ENCODE measurements at regions not wholly inside any gene's neighbourhood (a gene's known extent, or its start where the extent isn't known, plus 50 kb on each side); places are given as distances from the start of the nearest gene placed in this dataset.
"Not testable (repeated sequence)": the region's sequence is repeated elsewhere in the genome, so short reads cannot be mapped to it uniquely, and the experiment has no call there.

DNA sequence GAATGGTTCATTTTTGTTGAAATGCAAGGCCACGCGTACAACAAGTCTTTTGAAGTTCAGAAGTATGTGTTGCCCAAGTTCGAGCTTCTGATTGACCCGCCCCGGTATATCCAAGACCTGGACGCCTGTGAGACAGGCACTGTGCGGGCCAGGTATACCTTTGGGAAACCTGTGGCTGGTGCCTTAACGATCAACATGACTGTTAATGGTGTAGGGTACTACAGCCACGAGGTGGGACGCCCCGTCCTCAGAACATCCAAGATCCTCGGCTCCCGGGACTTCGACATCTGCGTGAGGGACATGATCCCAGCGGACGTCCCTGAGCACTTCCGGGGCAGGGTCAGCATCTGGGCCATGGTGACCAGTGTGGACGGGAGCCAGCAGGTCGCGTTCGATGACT lies 1246.9 kb upstream of the PHF14 start:
- not testable (repeated sequence) for TF ChIP-seq STAT6 (CRISPR knock-in tag; conservative IDR thresholded peaks at IDR 0.05; ENCODE audit: low read depth); SP1 (CRISPR knock-in tag; conservative IDR thresholded peaks at IDR 0.05); ELF4 (CRISPR knock-in tag; IDR thresholded peaks at IDR 0.05; ENCODE audit: low read depth); NR2C2 (CRISPR knock-in tag; IDR thresholded peaks at IDR 0.05); ATF3 (CRISPR knock-in tag; conservative IDR thresholded peaks at IDR 0.05); PRDM15 (CRISPR knock-in tag; IDR thresholded peaks at IDR 0.05); NR1H2 (CRISPR knock-in tag; IDR thresholded peaks at IDR 0.05)
- TF ChIP-seq, protein P1, sequence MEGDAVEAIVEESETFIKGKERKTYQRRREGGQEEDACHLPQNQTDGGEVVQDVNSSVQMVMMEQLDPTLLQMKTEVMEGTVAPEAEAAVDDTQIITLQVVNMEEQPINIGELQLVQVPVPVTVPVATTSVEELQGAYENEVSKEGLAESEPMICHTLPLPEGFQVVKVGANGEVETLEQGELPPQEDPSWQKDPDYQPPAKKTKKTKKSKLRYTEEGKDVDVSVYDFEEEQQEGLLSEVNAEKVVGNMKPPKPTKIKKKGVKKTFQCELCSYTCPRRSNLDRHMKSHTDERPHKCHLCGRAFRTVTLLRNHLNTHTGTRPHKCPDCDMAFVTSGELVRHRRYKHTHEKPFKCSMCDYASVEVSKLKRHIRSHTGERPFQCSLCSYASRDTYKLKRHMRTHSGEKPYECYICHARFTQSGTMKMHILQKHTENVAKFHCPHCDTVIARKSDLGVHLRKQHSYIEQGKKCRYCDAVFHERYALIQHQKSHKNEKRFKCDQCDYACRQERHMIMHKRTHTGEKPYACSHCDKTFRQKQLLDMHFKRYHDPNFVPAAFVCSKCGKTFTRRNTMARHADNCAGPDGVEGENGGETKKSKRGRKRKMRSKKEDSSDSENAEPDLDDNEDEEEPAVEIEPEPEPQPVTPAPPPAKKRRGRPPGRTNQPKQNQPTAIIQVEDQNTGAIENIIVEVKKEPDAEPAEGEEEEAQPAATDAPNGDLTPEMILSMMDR (IDR thresholded peaks at IDR 0.05) = not testable (repeated sequence)
- TF ChIP-seq, protein P2, sequence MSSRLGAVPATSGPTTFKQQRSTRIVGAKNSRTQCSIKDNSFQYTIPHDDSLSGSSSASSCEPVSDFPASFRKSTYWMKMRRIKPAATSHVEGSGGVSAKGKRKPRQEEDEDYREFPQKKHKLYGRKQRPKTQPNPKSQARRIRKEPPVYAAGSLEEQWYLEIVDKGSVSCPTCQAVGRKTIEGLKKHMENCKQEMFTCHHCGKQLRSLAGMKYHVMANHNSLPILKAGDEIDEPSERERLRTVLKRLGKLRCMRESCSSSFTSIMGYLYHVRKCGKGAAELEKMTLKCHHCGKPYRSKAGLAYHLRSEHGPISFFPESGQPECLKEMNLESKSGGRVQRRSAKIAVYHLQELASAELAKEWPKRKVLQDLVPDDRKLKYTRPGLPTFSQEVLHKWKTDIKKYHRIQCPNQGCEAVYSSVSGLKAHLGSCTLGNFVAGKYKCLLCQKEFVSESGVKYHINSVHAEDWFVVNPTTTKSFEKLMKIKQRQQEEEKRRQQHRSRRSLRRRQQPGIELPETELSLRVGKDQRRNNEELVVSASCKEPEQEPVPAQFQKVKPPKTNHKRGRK (CRISPR knock-in tag; IDR thresholded peaks at IDR 0.05; ENCODE audit: borderline replicate concordance) = not testable (repeated sequence)
- TF ChIP-seq, protein P3, sequence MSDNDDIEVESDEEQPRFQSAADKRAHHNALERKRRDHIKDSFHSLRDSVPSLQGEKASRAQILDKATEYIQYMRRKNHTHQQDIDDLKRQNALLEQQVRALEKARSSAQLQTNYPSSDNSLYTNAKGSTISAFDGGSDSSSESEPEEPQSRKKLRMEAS (CRISPR knock-in tag; IDR thresholded peaks at IDR 0.05) = not testable (repeated sequence)
- TF ChIP-seq, protein P4, sequence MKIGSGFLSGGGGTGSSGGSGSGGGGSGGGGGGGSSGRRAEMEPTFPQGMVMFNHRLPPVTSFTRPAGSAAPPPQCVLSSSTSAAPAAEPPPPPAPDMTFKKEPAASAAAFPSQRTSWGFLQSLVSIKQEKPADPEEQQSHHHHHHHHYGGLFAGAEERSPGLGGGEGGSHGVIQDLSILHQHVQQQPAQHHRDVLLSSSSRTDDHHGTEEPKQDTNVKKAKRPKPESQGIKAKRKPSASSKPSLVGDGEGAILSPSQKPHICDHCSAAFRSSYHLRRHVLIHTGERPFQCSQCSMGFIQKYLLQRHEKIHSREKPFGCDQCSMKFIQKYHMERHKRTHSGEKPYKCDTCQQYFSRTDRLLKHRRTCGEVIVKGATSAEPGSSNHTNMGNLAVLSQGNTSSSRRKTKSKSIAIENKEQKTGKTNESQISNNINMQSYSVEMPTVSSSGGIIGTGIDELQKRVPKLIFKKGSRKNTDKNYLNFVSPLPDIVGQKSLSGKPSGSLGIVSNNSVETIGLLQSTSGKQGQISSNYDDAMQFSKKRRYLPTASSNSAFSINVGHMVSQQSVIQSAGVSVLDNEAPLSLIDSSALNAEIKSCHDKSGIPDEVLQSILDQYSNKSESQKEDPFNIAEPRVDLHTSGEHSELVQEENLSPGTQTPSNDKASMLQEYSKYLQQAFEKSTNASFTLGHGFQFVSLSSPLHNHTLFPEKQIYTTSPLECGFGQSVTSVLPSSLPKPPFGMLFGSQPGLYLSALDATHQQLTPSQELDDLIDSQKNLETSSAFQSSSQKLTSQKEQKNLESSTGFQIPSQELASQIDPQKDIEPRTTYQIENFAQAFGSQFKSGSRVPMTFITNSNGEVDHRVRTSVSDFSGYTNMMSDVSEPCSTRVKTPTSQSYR (CRISPR knock-in tag; IDR thresholded peaks at IDR 0.05) = not testable (repeated sequence)

Data from WTC11 (cell line).